Colonic mucosa (tissue), 4 donors: ENCODE measurements at regions not wholly inside any gene's neighbourhood (a gene's known extent, or its start where the extent isn't known, plus 50 kb on each side); places are given as distances from the start of the nearest gene placed in this dataset.

Experiments
- DNase-seq: peaks from one replicate; pipeline ENCODE4 v3.0.0-alpha.2; 2020
- H3K27ac ChIP-seq: fragments of 200-600 bp; one replicate; pipeline ENCODE4 v1.8.0; 2021
- H3K27me3 ChIP-seq: fragments of 200-600 bp; one replicate; pipeline ENCODE4 v1.8.0; 2021
- H3K36me3 ChIP-seq: fragments of 200-600 bp; one replicate; pipeline ENCODE4 v1.8.0; 2021
- H3K4me1 ChIP-seq: fragments of 200-600 bp; one replicate; pipeline ENCODE4 v1.8.0; 2021; ENCODE audit warnings: mild to moderate bottlenecking
- H3K4me3 ChIP-seq: fragments of 200-600 bp; one replicate; pipeline ENCODE4 v1.8.0; 2021
- H3K9ac ChIP-seq, 2 donors: one replicate each; pipeline ENCODE4 v1.7.0; 2013; ENCODE audit warnings: control low read depth in 2 of 2, low read depth in 2 of 2, low read length in 2 of 2
- H3K9me3 ChIP-seq: fragments of 200-600 bp; one replicate; pipeline ENCODE4 v1.8.0; 2021
- intact Hi-C: fragments of 100-400 bp; cut with DNase I; formaldehyde crosslinking; loops from one replicate; pipeline ENCODE4 v1.14.1; 2022
- TF ChIP-seq, protein P1 (sequence below): fragments of 200-600 bp; IDR thresholded peaks from one replicate; pipeline ENCODE4 v1.8.0; 2022; ENCODE audit warnings: antibody characterized with exemption, mild to moderate bottlenecking
- donor health status: healthy.
- donor health status: DM: no; HTN: no; CAD: no.
- donor health status: DM: no; HTN: no; CAD: no.

- H3K36me3 ChIP-seq, result no peaks in the 10 kb centered on the region
- no peak overlapping the region for H3K27ac ChIP-seq
- intact Hi-C loops, result no loop called here
- no peak overlapping the region for H3K9ac ChIP-seq
- H3K4me1 ChIP-seq, result no peaks in the 10 kb centered on the region
- no peaks in the 10 kb centered on the region for H3K9me3 ChIP-seq
- no peak for DNase-seq
- no peak overlapping the region for H3K4me3 ChIP-seq
- no peaks in the 10 kb centered on the region for H3K27me3 ChIP-seq
- TF ChIP-seq, protein P1, sequence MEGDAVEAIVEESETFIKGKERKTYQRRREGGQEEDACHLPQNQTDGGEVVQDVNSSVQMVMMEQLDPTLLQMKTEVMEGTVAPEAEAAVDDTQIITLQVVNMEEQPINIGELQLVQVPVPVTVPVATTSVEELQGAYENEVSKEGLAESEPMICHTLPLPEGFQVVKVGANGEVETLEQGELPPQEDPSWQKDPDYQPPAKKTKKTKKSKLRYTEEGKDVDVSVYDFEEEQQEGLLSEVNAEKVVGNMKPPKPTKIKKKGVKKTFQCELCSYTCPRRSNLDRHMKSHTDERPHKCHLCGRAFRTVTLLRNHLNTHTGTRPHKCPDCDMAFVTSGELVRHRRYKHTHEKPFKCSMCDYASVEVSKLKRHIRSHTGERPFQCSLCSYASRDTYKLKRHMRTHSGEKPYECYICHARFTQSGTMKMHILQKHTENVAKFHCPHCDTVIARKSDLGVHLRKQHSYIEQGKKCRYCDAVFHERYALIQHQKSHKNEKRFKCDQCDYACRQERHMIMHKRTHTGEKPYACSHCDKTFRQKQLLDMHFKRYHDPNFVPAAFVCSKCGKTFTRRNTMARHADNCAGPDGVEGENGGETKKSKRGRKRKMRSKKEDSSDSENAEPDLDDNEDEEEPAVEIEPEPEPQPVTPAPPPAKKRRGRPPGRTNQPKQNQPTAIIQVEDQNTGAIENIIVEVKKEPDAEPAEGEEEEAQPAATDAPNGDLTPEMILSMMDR, result no peak
Measured at GRCh38 chr1:119291611-119292206, 76.9 kb upstream of the HAO2 start.

- H3K9me3 ChIP-seq, result no peaks in the 10 kb centered on the region
- intact Hi-C loops, result no loop called here
- DNase-seq, result no peak
- no peaks in the 10 kb centered on the region for H3K36me3 ChIP-seq
- H3K27ac ChIP-seq, result no peak overlapping the region
- TF ChIP-seq, protein P1, result no peak
- no peak overlapping the region for H3K4me3 ChIP-seq
- no peaks in the 10 kb centered on the region for H3K4me1 ChIP-seq
- H3K27me3 ChIP-seq, result no peaks in the 10 kb centered on the region
- no peak overlapping the region for H3K9ac ChIP-seq
Measured at GRCh38 chr1:119293797-119294196, 74.8 kb upstream of the HAO2 start.

GRCh38 chr1:119294199-119294598, 74.4 kb upstream of the HAO2 start:
- TF ChIP-seq, protein P1, result no peak

DNA sequence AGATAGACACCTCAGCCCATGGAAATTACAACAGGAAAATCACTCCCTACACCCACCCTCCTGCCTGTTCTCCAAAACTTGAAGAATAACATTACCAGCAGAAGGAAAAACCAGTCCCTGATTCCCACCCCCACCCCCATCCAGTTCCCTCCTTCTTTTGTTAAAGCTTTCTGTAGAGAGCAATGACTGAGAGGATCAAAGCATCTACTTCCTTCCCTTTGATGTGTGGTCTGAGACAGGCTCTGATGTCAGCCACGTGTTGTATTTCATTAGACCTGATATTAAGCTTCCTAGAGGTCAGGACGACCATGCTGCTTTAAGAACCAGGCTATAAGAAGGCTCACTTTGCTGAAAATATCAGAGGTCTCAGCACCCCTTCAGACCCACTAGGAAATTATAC, 73.9 kb upstream of the HAO2 start:
- intact Hi-C loops, result no loop called here
- no peaks in the 10 kb centered on the region for H3K27me3 ChIP-seq
- DNase-seq, result no peak
- no peaks in the 10 kb centered on the region for H3K36me3 ChIP-seq
- no peaks in the 10 kb centered on the region for H3K4me1 ChIP-seq
- no peak overlapping the region for H3K27ac ChIP-seq
- TF ChIP-seq, protein P1, result no peak
- H3K9me3 ChIP-seq, result no peaks in the 10 kb centered on the region
- H3K4me3 ChIP-seq, result no peak overlapping the region
- no peak overlapping the region for H3K9ac ChIP-seq

More at GRCh38 chr1:119294199-119294598, 74.4 kb upstream of the HAO2 start:
- H3K27ac ChIP-seq, result no peak overlapping the region
- no peak overlapping the region for H3K9ac ChIP-seq
- DNase-seq, result no peak
- H3K9me3 ChIP-seq, result no peaks in the 10 kb centered on the region
- no peaks in the 10 kb centered on the region for H3K4me1 ChIP-seq
- H3K4me3 ChIP-seq, result no peak overlapping the region
- intact Hi-C loops, result no loop called here
- H3K27me3 ChIP-seq, result no peaks in the 10 kb centered on the region
- H3K36me3 ChIP-seq, result no peaks in the 10 kb centered on the region

GRCh38 chr1:119298687-119299303, 69.8 kb upstream of the HAO2 start:
- no peaks in the 10 kb centered on the region for H3K27me3 ChIP-seq
- H3K4me1 ChIP-seq, result no peaks in the 10 kb centered on the region
- no peak overlapping the region for H3K27ac ChIP-seq
- TF ChIP-seq, protein P1, result no peak
- H3K9me3 ChIP-seq, result no peaks in the 10 kb centered on the region
- H3K4me3 ChIP-seq, result no peak overlapping the region
- intact Hi-C loops, result no loop called here
- DNase-seq, result no peak
- H3K9ac ChIP-seq, result no peak overlapping the region
- no peaks in the 10 kb centered on the region for H3K36me3 ChIP-seq
